T1000 (cell line): ENCODE measurements at regions not wholly inside any gene's neighbourhood (a gene's known extent, or its start where the extent isn't known, plus 50 kb on each side); places are given as distances from the start of the nearest gene placed in this dataset.

Source experiments
- DNase-seq: peaks from one replicate; lab custom pipeline; 2025; ENCODE audit warnings: mixed read lengths; lab: John Stamatoyannopoulos, UW

DNA sequence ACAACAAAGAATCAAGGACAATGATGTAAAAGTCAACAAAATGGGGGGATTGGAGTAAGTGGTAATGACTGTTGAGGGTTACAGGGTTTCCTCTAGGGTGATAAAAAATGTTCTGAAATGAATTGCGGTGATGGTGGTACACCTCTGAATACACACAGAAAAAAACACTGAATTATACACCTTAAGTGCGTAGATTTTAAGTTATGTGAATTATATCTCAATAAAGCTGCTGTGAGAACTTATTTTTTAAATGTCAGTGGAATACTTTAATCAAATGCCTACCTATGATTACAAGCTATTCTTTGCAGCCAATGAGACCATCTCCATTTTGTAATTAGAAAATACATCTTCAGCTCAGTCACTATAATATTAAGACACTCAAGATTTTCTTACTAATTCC is 53.5 kb downstream of the ZNF608 start:
- no peak for DNase-seq

DNA sequence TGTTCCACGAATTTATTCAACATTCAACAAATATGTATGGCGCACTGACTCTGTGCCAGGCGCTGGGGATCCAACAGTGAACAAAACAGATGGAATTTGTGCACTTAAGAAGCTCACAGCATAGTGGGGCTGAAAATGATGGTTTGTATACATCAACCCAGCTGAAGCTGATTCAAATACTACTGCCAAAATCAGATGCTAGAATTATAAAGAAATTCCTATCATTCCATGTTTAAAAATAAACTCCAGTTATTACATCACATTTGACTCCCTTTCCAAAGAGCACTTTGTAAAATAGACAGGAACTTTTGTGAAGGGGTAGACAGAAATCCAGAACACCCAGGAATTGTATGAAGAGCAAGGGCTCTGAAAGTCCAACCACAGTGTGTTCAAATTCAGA is 54.1 kb downstream of the ZNF608 start:
- DNase-seq, result no peak

DNA sequence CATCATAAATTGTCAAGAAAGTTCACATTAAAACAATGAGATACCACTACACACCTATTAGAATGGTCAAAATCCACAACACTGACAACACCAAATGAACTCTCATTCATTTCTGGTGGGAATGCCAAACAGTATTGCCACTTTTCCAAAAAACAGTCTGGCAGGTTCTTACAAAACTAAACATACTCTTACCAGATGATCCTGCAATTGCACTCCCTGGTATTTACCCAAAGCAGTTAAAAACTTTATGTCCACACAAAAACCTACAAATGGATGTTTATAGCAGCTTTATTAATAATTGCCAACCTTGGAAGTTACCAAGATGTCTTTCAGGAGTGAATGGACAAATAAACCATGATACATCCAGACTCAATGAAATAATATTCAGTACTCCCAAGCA is 56.8 kb downstream of the ZNF608 start:
- DNase-seq, result no peak

DNA sequence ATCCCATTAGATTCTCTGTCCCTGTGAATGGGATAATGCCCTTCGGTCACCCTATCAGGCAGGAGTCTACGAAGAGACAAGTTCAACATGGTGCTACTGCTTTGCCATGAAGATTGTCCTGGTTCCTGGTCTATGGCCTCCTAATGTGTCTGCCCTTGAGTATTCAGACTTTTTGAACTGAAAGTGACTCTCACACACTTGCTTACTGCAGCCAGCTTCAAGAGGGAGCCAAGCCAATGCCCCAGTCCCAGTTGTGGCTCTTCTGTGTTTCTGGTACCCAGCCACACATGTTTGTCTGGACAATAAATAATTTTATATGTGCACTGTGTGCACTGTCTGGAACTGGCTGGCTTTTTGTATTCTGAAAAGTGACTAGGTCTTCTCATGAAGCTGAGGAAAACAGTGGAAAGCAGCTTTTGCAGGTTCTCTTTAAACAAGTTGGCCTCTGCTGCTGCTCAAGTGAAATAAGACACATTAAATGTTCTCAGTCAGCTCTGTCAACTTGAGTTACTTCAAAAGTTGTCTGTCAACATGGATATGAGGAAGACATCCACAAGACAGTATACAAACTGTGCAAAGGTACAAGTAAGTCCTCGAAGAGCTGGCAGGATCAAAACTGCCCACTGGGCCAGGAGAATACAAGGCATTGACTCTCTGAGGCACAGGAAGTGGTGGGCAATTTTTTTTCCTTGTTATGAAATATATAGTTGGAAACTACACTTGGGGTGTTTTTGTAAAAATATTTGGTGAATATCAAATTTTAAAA is 60.0 kb downstream of the ZNF608 start:
- DNase-seq, result no peak

DNA sequence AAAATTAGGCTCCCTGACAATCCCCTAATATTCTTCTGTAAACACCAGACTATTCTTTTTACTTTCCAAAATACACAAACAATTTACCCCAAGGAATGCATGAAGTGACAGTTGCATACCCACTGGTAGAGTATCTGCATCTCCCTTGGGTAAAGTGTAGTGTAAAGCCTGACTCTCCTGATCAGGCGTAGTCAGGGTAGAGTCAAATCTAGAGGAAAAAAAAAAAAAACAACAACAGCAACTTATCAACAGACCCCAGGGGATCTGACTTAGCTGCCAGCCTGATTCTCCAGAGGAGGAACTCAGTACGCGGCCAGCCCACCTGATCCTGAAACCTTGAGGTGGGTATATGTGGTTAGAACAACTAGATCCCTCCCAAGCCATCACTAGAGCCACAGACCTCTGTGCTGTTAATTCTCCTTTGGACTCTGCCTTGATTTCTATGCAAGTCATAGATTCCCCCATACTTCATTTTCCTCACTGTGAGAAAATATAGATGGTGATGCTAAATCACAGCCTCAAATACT is 61.0 kb downstream of the ZNF608 start:
- no peak for DNase-seq

DNA sequence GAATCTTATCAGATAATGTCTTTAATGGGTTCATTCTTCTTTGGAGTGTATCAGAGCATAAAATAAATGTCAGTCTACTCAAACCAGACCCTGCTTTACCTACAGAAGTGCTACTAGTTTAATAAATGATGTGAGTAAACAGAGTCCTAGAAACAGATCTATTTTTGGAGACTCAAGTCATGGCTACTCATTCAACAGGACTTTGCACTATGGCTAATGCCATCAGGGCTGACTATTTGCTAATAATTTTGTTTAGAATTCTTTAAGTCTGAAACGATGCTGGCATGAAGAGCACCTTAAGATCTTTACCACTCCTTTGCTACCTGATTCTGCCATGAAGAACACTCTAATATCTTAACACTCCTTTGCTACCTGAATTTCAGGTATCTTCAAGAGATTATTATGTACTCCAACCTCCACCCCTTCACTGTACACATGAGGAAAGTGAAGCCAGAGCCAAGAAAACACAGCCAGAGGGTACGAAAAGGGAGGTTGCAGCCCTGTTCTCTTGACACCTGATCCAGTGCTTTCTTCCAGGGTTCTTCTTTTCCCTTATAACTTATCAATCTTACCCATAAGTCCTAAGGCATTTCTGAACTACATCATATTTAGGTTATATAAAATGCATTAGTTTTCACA is 62.4 kb downstream of the ZNF608 start:
- DNase-seq, result no peak

DNA sequence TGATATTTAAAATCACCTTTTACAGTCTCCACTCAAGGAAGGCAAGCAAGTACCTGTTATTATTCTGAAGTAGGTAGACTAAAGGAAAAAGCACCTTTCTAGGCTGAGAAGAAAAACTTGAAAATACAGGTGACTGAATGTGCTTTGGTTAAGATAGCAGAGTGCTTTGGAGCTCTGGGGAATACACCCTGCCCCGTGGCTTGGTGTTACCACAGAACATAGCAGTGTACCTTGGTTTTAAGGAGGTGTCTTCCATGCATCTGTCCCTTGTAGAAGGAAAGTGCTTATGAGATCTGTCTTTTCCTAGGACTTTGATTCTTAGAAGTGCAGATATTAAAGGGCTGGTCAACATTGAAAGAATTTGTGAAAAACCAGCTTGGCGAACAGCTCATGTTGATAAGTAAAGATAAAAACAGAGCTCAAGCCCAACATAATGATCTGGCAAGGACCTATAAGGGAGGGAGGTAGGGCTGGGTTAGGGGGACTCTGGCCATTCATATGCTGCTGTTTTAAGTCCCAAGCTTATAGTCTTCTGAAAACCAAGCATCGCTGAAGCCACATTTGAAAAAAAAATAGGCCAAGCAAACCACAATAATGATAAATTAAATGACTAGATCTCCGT is 66.8 kb downstream of the ZNF608 start:
- no peak for DNase-seq

DNA sequence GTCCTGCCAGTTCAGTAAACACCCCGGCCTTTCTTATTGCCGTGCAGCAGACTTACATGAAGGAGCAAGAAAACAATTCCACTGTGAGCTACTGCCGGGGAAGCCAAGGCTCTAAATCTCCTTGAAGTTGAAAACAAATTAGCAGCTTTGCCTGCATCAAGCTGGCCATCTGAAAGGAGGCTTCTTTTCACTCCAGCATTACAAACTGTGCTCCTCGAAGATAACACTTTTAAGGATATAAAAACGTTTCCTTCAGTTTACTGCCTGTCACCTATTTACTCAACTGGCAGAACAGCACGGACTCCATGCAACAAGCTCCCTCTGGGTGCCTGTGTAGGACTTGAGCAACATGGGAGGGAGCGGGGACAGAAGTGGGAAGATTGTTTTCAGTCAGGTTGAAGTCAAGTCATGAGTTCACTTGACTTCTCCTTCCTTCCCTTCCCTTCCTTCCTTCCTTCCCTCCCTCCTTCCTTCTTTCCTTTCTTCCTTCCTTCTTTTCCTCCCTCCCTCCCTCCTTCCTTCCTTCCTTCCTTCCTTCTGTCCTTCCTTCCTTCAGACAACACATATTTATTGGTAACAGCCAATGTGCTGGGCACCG is 67.4 kb downstream of the ZNF608 start:
- no peak for DNase-seq

DNA sequence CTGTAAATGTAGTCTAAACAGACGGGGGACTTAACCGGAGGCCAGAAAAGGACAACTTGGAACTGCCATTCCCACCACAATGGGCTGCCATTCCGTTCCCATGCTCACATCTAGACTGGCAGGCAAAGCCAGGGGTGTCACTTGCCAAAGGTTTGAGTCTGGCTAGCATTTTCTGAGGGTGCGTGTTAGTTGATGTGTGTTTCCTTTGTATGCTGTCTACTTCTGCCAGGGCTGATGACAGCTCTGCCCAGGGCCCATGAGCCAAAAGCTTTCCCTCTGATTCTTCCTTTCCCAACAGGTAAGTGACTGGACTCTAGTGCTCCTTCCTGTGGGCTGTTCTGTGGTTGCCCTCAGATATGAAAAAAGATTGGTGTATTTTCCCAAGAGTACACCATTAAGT is 68.0 kb downstream of the ZNF608 start:
- no peak for DNase-seq

DNA sequence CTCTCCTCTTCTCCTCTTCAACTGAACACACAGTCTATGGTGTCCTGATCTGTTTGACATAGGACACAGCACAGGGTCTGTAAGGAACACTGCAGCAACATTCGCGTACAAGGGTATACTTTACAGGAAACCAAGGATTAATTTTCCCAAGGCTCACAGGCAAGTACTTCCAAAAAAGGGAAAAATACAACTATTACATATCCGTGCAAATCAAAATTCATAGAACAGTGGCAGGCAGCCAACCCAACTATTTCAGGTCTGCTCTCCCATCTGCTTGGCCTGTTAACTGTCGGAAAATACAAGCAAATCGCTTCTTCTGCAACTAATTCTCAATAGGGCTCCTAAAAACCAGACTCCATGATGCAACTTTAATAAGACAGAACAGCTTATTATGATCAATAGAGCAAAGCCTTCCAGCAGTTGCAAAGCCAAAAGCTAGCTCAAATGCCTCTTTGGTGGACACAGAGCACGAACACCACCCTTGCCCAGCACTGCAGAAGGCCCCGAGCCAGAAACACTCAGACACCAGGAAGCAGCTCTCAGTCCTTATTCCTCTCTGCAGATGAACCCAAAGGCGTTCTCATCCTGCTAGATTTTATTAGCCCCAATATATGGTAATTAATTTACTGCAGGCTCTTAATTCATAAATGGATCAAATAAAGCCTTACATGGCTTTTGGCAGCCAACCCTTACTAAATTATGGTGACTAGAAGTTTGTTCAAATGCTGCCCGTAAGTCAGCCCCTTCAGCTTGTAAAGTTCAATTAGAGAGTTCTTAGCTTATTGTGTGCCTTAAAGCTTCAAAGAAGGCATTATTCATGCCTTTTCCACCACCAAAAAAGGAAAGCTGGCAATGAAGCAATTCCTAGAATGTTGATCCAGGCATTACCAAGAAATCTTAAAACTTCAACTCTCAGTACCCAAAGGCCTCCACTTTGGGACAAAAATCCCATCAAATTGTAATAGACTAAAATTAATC is 68.8 kb downstream of the ZNF608 start:
- DNase-seq, result no peak

DNA sequence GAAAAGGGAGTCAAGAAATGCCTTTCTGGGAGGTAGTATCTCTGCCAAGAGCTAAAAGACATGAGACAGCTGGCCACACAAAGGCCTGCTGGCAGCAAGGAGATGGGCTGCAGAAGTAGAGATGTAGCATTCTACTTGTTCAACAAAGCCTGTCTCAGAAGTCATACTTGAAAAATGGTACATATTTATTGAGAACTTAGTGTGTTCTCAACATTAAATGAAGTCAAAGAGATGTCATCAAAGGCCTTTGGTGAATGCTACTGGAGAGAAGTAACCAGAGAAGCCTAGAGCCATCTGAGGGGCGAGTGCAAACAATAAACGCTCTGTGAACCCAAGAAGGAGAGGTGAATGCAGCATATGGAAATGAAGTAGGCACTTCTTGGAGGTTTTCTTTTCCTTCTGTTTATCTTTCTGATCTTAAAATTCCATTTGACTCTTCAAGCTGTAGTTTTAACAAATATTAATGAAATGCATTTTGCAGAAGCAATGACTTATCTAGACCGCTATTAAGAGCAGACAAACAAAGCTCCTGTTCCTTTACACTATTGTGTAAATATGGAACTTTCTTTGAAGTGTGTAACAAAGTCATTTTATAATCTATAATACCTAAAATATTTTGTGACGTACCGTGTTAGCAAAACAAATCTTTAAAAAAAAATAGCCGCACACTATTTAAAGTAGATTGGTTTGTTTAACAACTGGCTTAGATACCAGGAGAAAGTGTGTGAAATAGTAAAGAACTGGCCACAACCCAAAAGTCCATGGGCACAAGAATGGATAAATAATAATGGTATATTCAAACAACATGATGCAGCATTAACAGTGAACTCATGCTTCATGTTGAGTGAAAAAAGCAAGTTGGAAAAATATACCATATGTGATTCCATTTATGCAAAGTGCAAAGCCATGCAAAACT is 70.2 kb downstream of the ZNF608 start:
- no peak for DNase-seq

DNA sequence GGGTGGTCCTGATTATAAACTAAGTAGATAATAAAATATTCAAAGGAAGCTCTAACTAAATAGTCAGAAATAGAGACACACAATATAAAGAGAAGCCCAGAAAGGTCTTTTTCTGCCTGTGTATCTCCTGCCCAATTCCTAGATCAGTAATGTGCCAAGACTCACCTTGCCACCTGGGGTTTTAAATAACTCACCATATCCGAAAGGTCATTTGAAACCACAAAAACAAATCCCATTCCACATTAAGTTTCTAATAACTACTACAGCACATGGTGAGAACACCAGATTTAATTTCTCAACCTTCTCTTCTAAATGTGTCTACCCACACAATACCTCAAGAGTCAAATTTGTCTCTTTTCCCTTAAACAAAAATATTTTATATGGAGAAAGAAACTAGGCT is 75.2 kb downstream of the ZNF608 start:
- no peak for DNase-seq

DNA sequence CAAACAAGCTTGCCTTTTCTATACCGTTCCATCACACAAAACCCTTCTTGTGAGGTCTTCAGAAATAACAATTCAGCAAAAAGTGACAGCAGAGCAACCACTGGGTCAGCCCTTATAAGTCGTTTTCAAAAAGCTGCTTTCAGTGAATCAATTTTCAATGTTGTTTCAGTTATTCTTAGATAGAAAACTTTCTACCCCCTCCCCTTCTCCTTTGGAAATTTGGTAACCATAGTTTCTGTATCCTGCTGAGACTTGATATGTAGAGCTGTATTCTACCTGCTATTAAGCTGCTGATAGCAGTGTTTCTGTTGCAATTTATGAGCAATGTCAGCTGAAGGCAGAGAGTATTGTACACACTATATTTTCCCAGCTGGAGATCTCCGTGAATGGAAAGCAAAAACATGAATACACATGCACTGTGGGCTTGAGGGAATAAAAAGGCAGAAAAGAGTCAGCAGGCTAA is 75.7 kb downstream of the ZNF608 start:
- DNase-seq, result no peak

DNA sequence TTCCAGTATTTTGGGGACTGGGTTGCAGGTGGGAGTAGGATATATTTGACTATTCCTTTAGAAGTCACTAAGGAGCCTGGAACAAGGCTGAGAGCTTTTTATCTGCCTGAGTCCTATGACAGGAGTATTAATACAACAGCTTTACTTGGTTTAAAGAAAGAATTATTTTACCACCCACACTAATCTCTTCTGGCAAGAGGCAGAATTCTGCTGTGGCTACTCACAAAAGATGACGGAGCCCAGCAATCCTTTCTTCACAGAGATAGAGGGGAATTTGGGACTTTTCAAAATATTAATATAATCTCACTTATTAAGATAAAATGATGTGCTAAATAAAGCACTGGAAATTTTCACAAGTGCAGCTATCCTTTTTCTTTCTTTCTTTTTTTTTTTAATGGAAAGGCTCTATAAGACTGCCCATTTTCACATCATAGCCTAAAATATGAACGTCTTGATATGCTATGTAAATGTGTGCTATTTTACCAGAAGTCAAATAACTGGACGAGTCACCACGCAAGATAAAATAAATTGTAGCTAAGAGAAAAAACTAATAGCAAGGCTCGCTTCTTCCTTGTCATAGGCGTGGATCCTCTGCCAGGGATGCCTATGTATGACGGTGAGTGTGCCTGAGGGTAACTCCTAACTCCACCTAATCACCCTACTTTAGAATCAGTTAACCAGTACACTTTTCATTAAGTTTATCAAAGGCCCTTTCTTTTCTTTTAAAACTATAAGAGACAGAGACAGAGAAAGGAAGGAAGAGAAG is 76.3 kb downstream of the ZNF608 start:
- DNase-seq, result no peak

DNA sequence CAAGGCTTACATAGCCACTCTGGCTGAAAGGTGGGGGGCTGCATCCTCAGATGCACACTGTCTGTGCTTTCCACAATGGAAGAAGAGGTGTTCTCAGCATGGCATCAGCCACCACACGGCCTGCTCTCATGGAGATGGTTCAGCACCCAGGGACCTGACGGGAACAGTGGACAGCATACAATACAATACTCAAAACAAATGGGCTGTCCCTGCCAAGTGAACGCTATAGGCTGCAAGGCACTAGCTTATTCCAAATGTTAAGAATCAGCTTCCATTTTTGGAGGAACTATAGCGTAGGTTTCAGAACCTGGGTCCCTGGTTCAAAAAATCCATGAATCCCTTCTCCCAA is 77.2 kb downstream of the ZNF608 start:
- no peak for DNase-seq

DNA sequence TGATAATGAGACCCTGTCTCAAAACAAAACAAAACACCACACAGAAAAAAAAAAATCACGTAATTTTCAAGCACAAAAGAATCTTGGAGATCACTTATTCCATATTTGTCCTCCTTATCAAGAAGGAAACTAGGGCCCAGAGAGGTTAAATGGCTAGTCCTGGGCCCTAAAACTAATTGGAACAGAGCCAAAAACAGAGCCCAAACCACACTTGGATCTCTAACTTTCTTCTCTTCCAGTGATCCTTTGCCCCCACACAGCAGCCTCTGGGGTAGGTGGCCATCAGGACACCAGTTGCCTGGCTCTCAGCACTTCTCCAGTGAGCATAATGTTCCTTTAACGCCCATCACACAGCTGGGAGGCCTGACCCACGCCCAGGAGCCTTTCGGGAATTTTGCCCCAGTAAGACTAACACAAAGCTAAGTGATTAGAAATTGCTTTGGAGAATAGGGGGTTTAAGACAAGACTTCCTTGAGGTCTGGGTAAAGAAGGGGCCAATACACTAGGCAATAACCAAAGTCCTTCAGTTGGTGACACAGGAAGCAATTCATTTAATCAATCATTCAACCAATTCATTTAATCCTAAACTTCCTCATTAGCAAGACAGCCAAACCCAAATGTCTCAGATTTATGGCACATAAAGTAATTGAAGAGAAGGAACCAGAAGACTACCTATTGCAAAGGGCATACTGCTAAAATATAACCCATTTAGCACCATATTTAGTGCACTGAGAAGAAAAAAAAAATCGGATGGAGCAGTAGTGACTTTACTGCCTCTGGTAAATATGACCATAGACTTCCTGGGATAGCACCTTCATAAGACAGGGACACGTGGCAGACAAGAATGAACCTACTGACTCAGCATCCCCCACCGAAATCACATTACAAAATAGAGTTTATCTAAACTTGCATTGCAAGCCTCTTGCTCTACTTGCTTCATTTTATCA is 77.8 kb downstream of the ZNF608 start:
- no peak for DNase-seq

DNA sequence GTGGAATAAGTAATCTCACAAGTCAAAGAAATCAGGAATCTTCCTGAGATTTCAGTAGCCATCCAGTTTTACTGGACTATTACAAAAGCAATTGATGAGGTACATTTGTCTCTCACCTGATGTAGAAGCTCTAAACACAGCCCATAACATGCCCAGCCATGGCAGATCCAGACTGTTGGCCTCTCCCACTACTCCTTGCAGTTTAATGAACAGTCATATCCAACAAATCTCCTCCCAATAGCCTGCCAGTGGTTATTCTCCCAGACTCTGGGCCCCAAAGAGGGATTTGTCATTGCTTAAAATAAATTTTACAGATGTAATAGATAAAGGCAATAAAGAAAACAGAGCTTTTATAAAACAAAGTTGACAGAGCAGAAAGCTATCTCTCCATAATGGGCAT is 80.8 kb downstream of the ZNF608 start:
- DNase-seq, result no peak

DNA sequence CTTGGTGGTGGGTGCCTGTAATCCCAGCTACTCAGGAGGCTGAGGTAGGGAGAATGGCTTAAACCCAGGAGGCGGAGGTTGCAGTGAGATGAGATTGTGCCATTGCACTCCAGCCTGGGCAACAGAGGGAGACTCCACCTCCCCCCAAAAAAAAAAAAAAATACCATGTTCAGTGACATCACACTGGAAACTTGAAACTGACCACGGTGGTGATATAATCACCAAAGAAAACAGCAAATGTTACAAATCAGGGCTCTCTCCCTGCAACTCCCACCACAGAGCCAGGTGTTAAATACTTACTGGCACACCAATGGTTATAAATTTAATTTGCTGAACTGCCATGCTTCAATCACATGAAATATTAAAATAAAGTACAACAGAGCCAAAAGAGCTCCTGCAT is 81.4 kb downstream of the ZNF608 start:
- DNase-seq, result no peak

DNA sequence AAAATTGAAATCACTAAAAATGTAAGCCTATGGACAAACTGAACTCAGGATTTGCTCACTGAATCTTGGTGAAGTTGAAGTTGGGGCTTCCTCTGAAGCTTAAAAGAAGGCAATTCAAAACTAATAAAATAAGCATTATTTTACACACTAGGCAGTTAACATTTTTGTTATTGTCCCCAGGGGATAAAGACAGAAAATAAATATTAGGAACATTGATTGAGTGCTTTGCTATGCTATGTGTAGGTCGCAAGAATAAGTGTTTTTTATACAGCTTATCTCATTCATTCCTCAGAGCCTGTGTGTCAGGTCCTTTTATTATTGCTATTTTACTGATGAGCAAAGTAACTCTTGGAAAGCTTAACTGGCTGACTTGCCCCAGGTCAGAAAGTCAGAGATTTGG is 82.2 kb downstream of the ZNF608 start:
- no peak for DNase-seq
